Activated CD8-positive, alpha-beta memory T cell treated with anti-CD3 and anti-CD28 coated beads, Interleukin-2, amount 50 U/mL, for 24 hours (primary cell): ENCODE measurements at regions not wholly inside any gene's neighbourhood (a gene's known extent, or its start where the extent isn't known, plus 50 kb on each side); places are given as distances from the start of the nearest gene placed in this dataset.

Experiments used
- DNase-seq: peaks from one replicate; pipeline ENCODE4 v3.0.0-alpha.2; 2020; ENCODE audit errors: extremely low read depth

DNA sequence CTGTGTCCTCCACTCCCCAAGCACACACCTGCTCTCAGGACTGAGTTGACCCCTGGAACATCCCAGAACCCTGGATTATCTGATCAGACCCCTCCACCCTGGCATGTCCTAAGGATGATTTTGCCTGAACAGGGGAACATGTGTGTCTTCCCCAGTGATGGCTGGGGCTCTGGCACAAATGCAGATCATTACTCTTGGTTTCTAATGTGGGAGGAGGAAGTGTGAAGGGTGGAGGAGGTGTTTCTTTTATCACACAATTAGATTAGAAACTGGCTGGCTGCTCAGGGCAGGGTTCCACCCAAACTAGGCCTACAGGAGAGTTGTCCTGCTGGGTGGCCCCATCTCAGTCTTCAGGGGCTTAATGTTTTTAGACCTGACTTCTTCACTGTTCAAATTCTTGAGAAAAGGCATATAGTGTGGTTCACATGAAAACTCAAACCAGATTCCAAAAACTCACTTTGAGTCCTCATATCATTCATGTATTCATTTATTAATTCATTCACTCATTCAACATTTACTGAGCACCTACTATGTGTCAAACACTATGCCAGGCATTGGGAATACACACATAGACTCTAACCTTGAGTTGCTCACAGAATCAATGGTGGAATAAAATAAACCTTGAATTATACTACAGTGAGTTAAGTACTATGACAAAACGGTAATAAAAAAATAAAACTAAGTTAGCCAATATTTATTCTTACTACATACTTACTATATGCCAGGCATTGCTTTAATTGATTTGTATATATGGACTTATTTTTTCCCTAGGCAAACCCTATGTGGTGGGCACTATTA is 221.8 kb upstream of the JUN start:
- no peak for DNase-seq

DNA sequence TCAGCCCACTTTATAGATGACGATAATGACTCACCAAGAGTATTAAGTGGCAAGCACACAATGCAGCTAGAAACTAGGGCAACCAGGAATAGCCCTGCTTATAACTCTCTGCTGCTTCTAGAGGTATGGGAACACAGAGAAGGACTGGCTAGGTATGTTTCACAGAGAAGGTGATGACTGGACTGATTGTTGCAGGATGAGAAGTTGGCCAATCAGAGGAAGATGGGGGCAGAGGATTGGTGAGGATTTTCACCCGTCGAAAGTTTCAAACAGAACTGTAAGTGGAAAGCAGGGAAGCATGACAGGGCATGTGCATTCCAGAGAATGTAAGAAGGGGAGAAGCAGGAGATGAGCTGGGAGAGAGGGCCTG is 222.4 kb upstream of the JUN start:
- no peak for DNase-seq

DNA sequence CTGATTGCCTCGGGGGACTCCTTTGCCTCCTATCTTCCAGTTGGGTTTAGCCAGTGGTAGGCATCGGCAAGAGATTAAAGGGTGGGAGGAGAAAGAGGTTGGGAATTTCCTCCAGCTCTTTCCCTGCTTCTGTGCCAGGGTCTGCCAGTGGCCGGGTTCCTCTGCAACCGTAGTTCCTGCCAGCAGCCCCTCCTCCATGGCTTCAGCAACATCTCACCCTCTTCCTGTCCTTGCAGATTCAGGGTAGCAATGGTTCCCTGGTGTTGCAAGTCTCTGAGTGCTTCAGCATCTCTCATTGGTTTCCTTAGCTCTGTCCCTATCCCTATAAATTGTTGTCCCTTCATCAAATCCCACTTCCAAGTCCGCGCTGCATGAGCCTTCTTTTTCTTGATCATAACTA is 223.1 kb upstream of the JUN start:
- no peak for DNase-seq

DNA sequence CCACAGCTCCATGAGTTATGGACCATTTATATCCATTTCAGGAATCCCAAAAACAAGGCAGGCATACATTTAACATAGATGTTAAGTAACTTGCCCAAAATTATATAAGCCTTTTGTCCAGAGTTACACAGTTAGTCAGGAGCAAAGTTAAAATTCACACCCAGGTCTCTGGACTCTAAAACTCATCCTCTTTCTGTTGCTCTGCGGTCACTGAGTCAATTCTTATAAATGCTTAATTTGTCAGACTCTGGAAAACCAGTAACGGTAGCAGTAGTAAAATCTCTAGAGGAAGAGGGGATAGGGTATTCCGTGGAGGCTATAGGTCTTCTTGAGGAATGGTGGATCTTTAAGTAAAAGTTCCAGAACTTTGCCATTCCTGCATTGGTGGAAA is 223.6 kb upstream of the JUN start:
- no peak for DNase-seq

DNA sequence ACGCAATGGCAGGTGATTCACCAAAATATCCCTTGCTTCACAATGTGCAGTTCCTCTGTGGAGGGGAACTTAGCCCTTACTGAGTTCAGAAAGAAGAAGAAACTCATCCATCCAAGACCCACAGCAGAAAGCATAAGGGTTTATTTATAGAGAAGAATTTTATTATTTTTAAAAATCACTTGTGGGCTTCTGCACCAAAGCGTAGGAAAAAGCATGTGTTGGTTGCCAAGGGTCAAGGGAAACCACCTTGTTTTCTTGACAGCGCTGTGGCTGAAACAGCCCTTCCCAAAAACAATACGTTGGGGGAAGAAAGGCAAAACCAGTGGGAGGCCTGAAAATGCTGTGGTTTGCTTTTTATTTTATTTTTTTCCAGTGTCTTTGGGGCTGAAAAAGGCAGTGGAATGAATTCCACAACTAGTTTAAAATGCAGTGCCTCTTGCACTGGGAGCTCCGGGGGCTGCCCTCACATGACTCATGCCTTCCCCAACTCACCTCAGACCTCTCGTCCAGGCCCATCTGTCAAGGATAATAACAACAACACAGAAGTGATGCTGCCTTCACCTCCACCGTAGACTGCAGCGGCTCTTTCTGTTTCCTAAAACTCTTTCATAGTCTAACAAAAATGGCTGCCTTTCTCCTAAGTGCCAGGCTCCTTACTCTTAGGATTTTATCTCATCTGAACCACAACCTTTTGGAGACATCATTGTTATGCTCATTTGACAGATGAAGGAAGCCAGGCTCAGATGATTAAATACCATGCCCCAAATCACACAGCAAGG is 224.2 kb upstream of the JUN start:
- DNase-seq = no peak

DNA sequence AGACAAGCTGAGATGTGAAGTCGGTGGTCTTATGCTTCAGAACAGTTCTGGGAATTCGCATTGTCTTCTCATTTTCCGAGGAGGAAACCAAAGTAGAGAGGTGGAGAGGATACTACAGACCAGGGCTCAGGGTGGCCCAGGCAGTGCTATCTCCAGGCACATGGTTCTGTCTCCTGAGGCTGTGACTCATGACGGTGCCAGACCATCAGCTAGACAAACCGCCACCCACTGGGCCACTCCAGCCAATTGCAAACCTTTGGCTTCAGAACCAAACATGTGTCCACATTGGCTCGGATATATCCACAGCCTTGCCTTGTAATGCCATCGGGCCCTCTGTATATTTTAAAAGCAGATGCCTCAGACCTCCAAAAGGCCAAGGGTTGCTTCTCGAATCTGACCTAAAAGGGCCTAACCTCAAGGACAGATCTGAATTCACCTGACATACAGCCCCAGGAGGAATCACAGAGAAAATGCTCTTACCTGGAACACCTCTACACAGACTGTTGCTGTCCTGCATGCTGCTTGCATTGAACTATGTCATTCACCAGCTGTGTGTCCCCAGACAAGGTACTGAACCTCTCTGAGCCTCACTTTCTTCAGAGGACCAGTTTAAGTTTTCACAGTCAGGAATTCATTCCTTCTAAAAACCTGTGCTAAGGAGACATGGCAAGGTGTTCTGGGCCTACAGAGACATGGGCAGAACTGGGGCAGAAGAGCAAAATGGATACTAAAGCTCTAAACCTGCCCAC is 224.9 kb upstream of the JUN start:
- DNase-seq = no peak

DNA sequence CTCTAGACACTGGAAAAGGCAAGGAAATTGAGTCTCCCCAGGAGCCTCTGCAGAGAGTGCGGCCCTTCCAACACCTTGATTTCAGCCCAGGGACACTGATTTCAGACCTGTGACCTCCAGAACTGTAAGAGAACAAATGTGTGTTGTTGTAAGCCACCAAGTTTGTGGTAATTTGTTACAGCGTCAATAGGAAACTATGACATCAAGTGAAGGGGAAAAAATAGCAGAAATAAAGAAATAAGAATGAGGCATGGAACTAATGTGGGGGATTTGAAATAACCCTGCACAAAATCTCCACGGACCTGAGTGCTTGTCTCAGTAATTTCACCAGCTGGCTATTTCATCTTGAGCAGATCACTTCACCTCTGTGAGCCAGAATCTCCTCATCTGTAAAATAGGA is 227.8 kb upstream of the JUN start:
- DNase-seq = no peak

DNA sequence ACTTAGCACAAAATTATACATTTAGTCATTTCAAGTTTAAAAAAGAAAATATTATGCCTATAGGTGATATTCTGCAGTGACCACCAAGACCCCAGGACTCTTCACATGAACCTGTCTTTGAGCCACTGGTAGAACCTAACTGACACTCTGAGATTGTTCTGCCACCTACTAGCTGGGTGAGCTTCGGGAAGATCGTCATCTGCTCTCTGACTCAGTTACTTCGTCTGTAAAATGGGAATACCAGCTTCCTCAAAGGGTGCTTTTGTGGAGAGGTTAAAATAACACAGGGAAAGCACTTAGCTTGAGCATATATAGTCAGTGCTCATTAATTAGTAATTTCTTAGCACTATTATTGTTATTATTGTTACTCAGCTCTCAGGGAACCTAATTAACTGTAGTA is 228.5 kb upstream of the JUN start:
- DNase-seq = no peak

DNA sequence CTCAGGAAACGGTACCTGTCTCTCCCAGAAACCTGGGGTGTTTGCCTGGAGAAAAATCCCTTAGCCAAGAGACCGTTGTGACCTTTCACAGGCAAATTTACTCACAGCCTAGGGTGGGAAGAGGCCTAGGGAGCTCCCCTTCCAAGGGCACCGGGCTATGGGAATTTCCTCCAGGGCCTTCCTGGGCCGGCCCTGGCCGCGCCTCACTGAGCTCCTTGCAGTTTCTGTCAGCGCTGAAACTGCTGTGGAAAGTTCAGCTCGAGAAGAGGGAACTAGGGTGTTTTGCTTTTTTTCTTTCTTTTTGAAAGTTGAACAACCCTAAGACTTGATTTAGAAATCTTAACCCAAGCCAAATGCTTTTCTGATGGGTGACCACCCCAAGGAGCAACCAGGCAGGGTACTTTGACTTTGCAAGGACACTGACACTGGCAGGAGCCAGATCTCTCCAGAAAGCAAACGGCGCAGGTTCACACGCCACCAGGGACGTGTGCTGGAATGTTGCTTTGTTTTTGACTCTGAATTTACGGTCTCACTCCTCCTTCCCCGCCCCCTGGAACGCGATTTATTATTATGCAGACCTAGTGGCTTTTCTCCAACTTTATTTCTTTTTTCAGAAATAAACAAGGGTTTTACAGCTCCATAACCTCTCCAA is 229.6 kb upstream of the JUN start:
- DNase-seq = no peak

DNA sequence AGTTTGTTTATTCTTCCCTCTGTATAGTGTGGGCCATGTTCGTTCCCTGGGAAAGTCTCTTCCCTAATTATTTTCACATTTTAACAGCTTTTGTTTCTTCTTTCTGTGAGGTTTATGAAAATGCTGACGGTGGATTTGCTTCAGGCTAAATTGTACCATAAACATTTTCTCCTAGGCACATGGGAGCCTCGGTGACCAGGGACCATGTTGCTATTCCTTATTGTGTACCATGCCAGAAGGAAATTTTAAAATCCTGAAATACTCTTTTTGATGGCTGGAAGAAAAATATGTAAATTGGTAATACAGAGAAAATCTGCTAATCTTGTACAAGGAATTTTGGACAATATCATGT is 230.1 kb upstream of the JUN start:
- DNase-seq = no peak

DNA sequence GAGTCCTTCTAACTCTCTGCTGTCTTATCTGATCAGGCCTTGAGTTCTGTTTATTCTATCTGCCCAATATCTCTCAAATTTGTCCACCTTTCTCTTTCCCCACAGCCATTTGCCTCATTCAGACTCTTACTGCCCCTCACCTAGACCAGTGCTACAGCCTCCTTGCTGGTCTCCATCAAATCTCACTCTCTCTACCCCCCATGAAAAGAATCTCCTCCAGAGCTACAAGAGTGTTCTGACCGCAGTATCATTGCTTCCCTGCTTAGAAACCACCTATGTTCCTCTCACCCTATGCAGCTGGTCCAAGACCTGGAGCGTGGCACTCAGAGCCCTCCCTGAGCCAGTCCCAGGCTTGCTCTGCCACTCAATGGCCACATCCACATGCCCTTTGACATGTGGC is 231.0 kb upstream of the JUN start:
- DNase-seq = no peak

DNA sequence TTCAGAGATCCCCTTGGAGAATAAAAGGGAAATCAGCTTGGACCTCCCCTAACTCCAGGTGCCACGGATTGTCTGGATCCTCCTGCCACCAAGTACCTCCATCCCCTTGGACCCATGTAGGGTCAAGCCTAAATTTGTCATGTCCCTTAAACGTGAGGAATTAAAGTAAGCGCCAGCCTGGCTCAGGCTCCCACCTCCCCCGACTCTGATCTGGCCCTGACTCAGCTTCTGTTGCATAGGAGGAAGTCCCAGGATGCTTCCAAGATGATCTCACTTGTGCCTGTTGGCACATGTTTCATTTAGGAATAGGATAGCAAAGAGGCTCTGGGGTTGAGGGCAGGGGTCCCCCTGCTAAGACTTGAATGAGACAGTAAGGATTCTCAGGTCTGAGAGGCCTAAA is 231.9 kb upstream of the JUN start:
- DNase-seq = no peak

DNA sequence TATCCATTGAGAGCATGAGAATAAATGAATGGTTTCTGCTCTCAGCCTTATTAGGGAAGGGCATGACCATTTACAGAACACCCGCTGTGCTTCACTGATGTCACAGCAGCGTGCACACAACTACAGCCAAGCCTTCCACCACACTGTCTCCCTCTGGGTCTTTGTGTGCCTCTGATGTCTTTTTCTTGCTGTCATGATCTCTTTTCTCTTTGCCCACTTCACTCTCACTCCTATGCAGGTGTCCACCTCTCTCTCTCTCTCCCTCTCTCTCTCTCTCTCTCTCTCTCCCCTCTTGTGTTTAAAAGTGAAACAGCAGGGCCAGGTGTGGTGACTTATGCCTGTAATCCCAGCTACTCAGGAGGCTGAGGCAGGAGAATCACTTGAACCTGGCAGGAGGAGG is 232.5 kb upstream of the JUN start:
- no peak for DNase-seq

DNA sequence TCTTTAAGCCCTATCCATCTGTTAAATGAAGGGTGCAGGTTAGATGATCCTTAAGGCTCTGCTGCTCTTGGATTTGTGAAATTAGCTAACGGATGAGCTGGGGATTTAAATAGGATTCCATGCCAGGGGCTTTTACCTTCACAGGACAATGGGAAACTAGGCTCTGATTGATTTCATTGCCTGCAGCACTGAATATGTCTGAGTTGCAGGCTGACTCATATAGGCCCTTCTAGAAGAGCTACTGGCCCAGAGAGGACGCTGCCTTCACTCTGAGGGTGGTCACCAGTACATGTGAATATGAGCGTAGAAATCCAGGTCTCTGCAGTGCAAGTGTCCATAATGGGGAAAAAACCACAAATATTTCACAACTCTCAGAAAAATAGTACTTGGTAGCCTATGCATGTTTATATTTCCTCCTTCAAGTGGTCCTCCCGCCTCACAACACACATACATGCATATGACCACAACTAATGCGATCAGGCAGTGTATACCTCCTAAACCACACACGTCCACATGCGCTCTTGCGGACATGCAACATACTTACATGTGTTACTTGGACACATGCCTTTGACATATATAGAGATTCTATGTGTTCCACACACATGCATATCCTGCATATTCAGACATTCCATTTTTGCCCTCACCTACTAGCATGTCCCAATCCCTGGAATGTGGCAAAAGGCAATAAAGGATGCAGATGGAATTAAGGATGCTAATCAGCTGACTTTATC is 233.8 kb upstream of the JUN start:
- DNase-seq = no peak

DNA sequence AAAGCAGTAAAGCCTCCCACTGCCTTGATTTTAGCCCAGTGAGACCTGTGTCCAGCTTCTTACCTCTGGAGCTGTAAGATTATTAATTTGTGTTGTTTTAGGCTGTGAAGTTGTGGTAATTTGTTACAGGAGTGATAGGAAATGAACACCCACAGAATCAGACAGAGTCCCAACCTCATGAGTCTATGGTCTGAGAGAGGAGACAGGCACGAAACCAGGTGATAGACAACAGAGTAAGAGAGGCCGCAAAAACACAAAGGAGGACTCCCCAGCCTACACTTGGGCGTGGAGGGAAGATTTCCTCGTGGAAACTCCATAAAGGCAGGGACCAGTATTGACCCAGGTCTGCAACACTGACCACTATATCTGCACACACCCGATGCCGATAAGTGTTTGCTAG is 234.6 kb upstream of the JUN start:
- no peak for DNase-seq

DNA sequence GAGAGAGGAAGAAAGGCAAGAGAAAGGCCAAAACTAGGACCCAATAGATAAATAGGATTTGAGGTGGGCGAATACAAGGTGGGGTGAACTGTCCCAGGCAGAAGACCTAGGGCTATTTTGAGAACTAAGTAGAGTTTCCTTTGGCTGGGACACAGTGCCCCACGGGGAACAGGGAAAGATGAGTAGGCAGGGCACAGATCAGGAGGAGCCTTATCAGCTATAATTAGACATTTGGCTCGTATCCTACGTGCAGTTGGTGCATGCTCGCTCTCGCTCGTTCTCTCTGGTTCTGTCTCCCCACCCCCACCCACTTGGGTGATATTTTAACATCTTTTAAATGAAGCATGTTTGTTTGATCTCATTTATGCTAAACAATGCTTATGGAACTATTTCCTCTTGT is 235.0 kb upstream of the JUN start:
- DNase-seq = no peak

DNA sequence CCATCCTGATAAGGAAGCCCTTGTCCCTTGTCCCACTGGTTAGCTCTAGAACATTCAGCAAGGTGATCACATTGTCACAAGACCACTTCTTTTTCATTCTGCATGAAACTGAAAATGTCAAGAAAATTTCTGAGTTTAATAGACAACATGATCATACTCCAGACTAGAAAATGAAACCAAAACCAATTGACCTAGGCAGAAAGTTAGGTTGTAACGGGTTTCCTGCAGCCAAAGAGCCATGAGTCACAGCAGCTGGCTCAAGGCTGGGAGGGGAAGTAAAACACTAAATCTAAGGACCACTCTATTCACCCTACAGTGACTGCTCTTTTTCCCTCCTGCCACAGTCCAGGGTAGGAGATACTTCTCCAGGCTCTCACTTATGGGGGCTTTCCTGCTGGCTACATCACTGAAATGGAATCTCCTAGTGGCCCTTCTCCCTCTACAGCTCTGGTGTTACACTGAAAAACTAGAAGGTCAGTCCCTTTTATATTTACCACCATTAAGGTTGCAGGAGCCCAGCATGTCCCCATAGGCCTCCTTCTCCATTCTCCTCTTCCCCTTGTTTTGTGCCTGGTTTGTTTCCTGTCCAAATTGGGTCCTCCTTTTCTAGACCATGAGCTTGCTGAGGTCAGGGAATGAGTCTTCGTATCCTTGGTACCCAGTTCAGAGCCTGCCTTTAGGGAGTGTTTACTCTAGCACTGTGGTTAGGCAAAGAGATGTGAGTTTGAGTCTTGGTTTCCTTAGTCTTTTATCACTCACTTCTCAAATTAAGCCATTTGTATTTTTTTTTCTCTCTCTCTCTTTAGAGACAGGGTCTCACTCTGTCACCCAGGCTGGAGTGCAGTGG is 236.5 kb upstream of the JUN start:
- DNase-seq = no peak

DNA sequence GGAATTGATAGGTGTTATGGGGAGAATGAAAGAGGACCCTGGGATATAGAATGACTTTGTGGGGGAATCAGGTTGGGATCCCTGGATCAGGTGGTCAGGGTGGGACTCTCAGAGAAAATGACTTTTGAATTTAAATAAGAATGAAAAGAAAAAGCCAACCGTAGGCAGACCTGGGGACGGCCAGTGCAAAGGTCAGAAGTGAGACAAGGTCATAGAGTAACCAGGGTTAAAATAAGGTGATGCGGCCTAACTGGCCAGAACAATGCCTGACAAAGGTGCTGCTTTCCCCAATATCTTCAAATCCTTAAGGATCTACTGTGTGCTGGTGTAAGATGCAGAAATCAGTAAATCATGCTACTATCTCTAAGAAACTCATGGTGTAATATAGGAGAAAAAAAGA is 238.4 kb upstream of the JUN start:
- no peak for DNase-seq

DNA sequence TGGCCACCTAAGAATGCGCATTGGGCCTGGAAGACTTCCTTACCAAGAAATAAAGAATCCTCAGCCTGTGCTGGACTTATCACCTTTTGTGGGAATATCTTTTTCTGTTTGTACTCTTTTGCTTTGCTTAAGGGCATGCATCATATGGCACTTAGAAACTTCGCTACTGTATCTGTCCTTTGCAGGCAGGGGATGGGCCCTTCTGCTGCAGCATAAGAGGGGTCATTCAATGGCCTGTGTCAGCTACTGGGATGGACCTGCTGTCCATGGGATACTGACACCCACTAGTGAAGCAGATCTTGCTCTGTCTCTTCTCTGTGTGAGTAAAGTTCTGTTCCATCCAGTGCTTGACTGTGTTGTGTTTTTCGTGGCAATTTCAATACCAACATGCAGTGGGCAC is 239.0 kb upstream of the JUN start:
- DNase-seq = no peak

DNA sequence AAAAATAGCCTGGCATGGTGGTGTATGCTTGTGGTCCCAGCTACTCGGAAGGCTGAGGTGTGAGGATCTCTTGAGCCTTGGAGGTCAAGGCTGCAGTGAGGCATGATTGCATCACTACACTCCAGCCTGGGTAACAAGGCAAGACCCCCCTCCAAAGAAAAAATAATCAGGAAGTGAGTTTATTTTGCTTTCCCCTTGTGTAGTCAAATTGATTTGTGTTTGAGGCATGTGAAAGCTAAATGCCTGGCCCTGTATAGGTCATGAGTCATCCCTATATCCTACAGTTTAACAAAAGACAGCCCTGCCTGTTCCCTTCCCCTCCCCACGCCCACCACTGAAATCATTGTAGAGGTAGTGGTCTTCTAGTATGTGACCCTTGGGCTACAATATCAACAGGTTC is 241.4 kb upstream of the JUN start:
- no peak for DNase-seq

DNA sequence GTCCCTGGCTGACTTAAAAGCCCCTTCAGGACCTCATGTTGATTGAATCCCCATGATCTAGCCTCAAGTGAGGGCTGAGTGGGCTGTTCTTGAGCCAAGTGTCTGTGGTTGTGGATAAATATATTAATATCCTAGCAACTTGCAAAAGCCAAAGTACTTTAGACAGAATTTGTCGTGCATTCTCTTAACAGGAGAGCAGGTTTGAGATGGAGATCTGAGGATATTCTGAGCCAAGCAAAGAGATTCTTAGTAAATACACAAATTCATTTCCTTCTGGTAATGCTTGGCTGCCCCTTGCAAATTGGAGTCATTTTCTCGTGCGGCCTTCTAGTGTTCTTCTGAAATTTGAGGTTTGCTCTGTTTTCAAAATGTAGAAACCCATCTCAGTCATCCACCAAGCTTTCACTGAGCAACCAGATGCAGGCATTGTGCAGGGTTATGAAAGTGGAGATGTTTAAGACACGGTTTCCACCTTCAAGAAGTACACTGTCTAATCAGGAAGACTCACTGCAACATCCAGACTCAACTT is 242.1 kb upstream of the JUN start:
- no peak for DNase-seq
